ENCODE measurements at regions not wholly inside any gene's neighbourhood (a gene's known extent, or its start where the extent isn't known, plus 50 kb on each side); places are given as distances from the start of the nearest gene placed in this dataset.
"Not testable (repeated sequence)": the region's sequence is repeated elsewhere in the genome, so short reads cannot be mapped to it uniquely, and the experiment has no call there.

GRCh38 chr6:113693851-113694250 is 163.3 kb upstream of the MARCKS start:
- DNase-seq (ENCODE audit: low read depth in 2 of 3, low spot score in 2 of 3) = no peak

- DNase-seq (ENCODE audit: low read depth in 2 of 3, low spot score in 2 of 3) = no peak
Measured at GRCh38 chr6:113694278-113695077, 162.7 kb upstream of the MARCKS start.

GRCh38 chr6:113695516-113695915 is 161.6 kb upstream of the MARCKS start:
- no peak for DNase-seq (ENCODE audit: low read depth in 2 of 3, low spot score in 2 of 3)

- no peak for DNase-seq (ENCODE audit: low read depth in 2 of 3, low spot score in 2 of 3)
Measured at GRCh38 chr6:113696960-113697359, 160.2 kb upstream of the MARCKS start.

- peak in 1 of 3 donors; percentile 39 for DNase-seq (ENCODE audit: low read depth in 2 of 3, low spot score in 2 of 3)
Measured at GRCh38 chr6:113697632-113698410, 159.3 kb upstream of the MARCKS start.

- DNase-seq (ENCODE audit: low read depth in 2 of 3, low spot score in 2 of 3) = no peak
Measured at GRCh38 chr6:113699239-113699638, 157.9 kb upstream of the MARCKS start.

GRCh38 chr6:113701552-113702254 is 155.4 kb upstream of the MARCKS start:
- no peak for DNase-seq (ENCODE audit: low read depth in 2 of 3, low spot score in 2 of 3)

DNA sequence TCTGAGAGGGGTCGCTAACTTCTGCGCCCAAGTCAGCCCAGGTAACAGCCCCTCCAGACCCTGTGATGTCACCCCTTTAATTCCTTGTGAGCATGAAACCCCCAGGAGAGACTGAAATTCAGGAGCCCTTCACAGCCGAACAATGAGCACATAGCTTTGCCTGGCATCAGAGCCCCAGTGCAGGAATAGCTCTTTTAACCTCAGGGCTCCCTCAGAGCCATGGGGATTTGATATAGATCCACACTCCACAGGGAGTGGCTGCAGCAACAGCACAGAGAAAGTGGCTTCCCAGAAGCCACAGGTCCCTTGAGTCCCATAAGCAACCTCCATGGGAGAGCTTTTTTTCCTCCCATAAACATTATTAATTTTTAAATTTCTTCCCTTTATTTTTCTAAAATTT is 150.0 kb upstream of the MARCKS start:
- no peak for DNase-seq (ENCODE audit: low read depth in 2 of 3, low spot score in 2 of 3)

DNA sequence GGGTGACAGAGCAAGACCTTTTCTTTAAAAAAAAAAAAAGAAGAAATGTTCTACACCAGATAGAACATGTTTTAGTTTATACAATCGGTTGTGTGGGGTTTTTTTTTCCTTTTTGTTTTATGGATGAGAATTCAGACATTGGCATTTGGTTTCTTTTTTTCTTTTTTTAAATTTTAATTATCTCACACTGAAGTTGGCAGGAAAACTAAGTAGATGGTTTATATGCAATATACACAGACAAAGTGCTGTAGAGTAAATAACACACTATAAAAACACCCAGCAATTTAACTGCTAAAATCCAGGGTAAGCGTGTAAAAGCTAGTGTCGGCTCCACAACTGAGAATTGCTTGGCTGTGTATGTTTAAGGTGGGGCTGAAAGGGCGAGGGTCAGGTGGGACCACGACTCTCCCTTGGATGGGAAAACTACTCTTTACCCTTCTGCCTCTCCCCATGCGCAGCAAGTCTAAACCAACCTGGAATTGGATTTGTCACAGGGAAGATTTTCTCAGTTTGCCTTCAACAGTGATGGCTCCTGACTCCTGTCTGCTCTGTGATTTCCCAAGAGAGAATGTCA is 147.1 kb upstream of the MARCKS start:
- no peak for DNase-seq (ENCODE audit: low read depth in 2 of 3, low spot score in 2 of 3)

- no peak for DNase-seq (ENCODE audit: low read depth in 2 of 3, low spot score in 2 of 3)
Measured at GRCh38 chr6:113713665-113714064, 143.5 kb upstream of the MARCKS start.

- no peak for DNase-seq (ENCODE audit: low read depth in 2 of 3, low spot score in 2 of 3)
Measured at GRCh38 chr6:113718588-113718987, 138.6 kb upstream of the MARCKS start.

DNA sequence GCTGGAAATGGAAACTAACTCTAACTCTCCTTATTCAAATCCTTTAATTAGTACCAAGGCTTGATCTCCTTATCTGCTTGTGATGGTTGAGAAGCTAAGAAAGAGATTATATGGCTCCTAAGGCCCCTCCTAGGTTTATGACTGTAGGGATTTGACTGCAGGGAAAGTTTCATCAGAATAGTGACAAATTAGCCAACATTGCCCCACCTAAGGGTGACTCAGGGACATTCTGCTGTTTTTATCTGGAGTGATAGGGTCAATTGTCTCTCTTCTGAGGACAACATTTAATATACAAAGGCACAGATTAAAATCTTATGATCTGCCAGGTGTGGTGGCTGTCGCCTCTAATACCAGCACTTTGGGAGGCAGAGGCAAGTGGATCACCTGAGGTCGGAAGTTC is 138.1 kb upstream of the MARCKS start:
- DNase-seq (ENCODE audit: low read depth in 2 of 3, low spot score in 2 of 3) = no peak

GRCh38 chr6:113719545-113719944 is 137.6 kb upstream of the MARCKS start:
- DNase-seq (ENCODE audit: low read depth in 2 of 3, low spot score in 2 of 3) = no peak

- DNase-seq (ENCODE audit: low read depth in 2 of 3, low spot score in 2 of 3) = no peak
Measured at GRCh38 chr6:113723182-113723581, 134.0 kb upstream of the MARCKS start.

DNA sequence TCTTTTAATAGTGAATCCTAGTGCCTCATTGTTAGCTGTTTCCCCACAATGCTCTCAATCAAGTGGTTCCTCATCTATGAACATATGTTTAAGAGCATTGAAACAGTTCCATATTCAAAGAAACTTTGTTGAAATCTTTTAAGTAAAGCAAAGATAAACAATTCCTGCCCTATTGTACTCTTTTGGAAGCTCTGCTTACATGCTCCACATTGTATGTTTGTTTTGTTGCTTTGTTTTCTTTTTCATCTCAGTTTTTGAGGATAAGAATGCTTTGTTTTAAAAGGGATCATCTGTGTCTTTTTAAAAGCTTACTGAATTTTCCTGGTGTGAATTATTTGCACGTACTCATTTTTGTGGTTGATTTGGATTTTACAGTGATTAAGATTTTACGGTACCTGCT is 132.2 kb upstream of the MARCKS start:
- not testable (repeated sequence) for DNase-seq (ENCODE audit: low read depth in 2 of 3, low spot score in 2 of 3)

- no peak for DNase-seq (ENCODE audit: low read depth in 2 of 3, low spot score in 2 of 3)
Measured at GRCh38 chr6:113731541-113731940, 125.6 kb upstream of the MARCKS start.

DNA sequence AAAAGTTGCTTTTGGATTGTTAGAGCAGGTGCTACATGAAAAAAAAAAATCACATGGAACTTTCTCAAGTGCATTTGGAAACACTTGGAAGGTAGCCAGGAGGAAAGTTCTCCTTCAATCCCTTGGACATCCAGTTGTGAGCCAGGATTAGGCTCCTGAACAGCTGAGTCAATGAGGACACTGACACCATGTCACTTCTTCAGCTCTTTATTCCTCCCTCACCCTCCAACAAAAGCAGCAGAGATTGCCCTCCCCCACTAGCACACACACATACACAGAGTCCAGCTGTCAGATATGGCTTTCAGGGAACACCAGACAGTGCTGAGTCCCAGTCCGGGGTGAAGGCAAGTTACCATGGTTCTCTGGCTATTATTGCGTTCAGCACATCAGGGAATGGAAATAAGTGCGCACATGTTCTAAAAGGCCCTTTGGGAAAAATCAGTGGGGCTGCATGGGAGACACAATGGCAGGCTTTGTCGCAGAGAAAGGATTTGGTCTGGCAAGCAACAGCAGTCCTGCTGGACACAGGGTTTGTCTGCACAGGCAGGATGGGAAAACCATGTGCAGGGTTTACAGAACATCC is 124.7 kb upstream of the MARCKS start:
- DNase-seq (ENCODE audit: low read depth in 2 of 3, low spot score in 2 of 3) = no peak

- DNase-seq (ENCODE audit: low read depth in 2 of 3, low spot score in 2 of 3) = no peak
Measured at GRCh38 chr6:113733381-113733780, 123.8 kb upstream of the MARCKS start.

DNA sequence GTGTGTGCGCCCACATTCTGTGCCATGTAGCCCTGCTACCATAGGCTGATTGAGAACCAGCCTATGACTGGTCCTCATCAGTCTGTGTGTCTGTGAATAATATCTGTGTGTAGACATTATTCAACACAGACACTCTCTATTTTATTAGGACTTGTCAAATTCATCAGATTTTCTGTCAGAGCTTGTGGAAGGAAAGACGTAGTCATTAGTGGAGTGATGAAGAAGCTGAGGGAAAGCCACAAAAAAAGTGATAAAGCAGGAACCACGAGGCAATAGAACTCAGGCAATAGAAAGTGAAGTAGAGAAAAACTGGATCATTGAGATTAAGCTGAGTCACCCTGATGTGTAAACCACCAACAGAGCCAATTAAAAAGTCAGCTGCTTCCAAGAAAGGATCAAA is 122.2 kb upstream of the MARCKS start:
- peak in 2 of 3 donors; percentile 20 to 47 for DNase-seq (ENCODE audit: low read depth in 2 of 3, low spot score in 2 of 3)

- DNase-seq (ENCODE audit: low read depth in 2 of 3, low spot score in 2 of 3) = peak in 1 of 3 donors; percentile 14
Measured at GRCh38 chr6:113735491-113735890, 121.7 kb upstream of the MARCKS start.

GRCh38 chr6:113736978-113737377 is 120.2 kb upstream of the MARCKS start:
- DNase-seq (ENCODE audit: low read depth in 2 of 3, low spot score in 2 of 3) = no peak
